ENCODE measurements at regions not wholly inside any gene's neighbourhood (a gene's known extent, or its start where the extent isn't known, plus 50 kb on each side); places are given as distances from the start of the nearest gene placed in this dataset.
"Not testable (repeated sequence)": the region's sequence is repeated elsewhere in the genome, so short reads cannot be mapped to it uniquely, and the experiment has no call there.

DNA sequence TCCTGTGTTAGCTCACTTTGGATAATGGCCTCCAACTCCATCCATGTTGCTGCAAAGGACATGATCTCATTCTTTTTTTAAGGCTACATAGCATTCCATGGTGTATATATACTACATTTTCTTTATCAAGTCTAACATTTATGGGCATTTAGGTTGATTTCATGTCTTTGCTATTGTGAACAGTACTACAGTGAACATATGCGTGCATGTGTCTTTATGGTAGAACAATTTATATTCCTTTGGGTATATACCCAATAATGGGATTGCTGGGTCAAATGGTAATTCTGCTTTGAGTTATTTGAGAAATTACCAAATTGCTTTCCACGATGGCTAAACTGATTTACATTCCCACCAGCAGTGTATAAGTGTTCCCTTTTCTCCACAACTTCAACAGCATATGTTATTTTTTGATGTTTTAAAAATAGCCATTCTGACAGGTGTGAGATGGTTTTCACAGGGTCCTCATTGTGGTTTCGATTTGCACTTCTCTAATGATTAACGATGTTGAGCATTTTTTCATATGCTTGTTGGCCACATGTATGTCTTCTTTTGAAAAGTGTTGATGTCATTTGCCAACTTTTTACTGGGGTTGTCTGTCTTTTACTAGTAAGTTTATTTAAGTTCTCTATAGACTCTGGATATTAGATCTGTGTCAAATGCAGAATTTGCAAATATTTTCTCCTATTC is 133.4 kb downstream of the MC4R start:
- H3K4me1 ChIP-seq (ENCODE audit: control insufficient read depth, insufficient read depth, low read length); H3K4me3 ChIP-seq (ENCODE audit: low read depth, low read length); H3K36me3 ChIP-seq (ENCODE audit: control insufficient read depth in 2 of 2, insufficient read depth in 1 of 2, low read length in 2 of 2); H3K9me3 ChIP-seq (ENCODE audit: control insufficient read depth, insufficient read depth, low read depth, low read length); POLR2A ChIA-PET; H3K27ac ChIP-seq (ENCODE audit: extremely low read depth, low read depth, low read length): not testable (repeated sequence)
- CTCF ChIA-PET = interaction anchor here (0.9 kb wide), 1 partner anchor 9 kb away, joined by 3 read pairs; no protein-coding TSS in a partner anchor

DNA sequence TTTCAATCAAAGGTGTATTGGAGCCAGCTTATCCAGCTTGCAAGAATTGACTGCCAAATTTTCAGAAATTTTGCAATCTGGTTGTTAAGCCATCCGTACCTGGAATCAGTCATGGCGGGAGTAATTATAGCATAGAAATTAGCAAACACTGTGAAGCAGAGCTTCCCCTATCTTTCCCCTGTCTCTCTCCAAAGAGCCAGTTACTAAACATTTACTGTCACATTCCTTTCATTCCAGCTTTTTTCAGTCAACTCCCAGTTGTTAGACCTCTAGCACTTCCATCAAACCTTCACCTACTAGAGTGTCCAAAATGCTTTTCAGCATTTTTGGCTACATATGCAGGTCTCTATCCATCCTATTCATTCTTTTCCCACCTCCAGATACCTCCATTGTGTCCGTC is 137.4 kb downstream of the MC4R start:
- no peak overlapping the region for H3K4me3 ChIP-seq (ENCODE audit: low read depth, low read length)
- no peaks in the 10 kb centered on the region for H3K36me3 ChIP-seq (ENCODE audit: control insufficient read depth in 2 of 2, insufficient read depth in 1 of 2, low read length in 2 of 2)
- H3K4me1 ChIP-seq (ENCODE audit: control insufficient read depth, insufficient read depth, low read length) = no peaks in the 10 kb centered on the region
- CTCF ChIA-PET = interaction anchor here (0.7 to 1.5 kb wide), 2 partner anchors 17 to 176 kb away, joined by 3 read pairs; no protein-coding TSS in a partner anchor
- TF ChIP-seq ZNF837 (tag by site-specific recombination; IDR thresholded peaks at IDR 0.05) = no peak
- TF ChIP-seq, protein P1, sequence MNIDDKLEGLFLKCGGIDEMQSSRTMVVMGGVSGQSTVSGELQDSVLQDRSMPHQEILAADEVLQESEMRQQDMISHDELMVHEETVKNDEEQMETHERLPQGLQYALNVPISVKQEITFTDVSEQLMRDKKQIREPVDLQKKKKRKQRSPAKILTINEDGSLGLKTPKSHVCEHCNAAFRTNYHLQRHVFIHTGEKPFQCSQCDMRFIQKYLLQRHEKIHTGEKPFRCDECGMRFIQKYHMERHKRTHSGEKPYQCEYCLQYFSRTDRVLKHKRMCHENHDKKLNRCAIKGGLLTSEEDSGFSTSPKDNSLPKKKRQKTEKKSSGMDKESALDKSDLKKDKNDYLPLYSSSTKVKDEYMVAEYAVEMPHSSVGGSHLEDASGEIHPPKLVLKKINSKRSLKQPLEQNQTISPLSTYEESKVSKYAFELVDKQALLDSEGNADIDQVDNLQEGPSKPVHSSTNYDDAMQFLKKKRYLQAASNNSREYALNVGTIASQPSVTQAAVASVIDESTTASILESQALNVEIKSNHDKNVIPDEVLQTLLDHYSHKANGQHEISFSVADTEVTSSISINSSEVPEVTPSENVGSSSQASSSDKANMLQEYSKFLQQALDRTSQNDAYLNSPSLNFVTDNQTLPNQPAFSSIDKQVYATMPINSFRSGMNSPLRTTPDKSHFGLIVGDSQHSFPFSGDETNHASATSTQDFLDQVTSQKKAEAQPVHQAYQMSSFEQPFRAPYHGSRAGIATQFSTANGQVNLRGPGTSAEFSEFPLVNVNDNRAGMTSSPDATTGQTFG (tag by site-specific recombination; IDR thresholded peaks at IDR 0.05; ENCODE audit: borderline replicate concordance) = no peak
- no peak for TF ChIP-seq ZNF248 (tag by site-specific recombination; IDR thresholded peaks at IDR 0.05)
- H3K9me3 ChIP-seq (ENCODE audit: control insufficient read depth, insufficient read depth, low read depth, low read length) = no peaks in the 10 kb centered on the region
- POLR2A ChIA-PET = no interaction called here
- H3K27ac ChIP-seq (ENCODE audit: extremely low read depth, low read depth, low read length) = no peak overlapping the region

DNA sequence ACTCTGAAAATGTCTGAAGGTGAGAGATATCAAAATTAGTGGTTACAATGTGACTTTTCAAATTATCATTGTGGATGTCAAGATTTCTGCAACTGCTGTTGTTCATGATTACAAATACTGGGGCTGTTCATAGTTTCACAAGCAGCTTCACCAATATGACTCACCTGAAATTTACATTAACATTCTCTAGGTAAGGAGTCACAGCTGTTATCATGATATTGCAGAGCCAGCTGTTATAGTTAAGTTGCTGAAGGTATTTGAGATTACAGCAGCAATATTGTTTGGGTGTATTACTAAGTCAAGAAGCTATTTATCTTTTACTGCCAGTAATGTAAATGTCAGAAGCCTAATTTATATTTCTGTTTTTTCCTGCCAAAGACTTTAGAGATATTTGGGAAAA is 140.0 kb downstream of the MC4R start:
- no peaks in the 10 kb centered on the region for H3K9me3 ChIP-seq (ENCODE audit: control insufficient read depth, insufficient read depth, low read depth, low read length)
- ChIA-PET POLR2A (no interaction called here), CTCF (interaction anchor here (0.8 kb wide), 1 partner anchor 236 kb away, joined by 3 read pairs; no protein-coding TSS in a partner anchor)
- no peak for TF ChIP-seq ZNF37A (tag by site-specific recombination; IDR thresholded peaks at IDR 0.05)
- TF ChIP-seq, protein P2, sequence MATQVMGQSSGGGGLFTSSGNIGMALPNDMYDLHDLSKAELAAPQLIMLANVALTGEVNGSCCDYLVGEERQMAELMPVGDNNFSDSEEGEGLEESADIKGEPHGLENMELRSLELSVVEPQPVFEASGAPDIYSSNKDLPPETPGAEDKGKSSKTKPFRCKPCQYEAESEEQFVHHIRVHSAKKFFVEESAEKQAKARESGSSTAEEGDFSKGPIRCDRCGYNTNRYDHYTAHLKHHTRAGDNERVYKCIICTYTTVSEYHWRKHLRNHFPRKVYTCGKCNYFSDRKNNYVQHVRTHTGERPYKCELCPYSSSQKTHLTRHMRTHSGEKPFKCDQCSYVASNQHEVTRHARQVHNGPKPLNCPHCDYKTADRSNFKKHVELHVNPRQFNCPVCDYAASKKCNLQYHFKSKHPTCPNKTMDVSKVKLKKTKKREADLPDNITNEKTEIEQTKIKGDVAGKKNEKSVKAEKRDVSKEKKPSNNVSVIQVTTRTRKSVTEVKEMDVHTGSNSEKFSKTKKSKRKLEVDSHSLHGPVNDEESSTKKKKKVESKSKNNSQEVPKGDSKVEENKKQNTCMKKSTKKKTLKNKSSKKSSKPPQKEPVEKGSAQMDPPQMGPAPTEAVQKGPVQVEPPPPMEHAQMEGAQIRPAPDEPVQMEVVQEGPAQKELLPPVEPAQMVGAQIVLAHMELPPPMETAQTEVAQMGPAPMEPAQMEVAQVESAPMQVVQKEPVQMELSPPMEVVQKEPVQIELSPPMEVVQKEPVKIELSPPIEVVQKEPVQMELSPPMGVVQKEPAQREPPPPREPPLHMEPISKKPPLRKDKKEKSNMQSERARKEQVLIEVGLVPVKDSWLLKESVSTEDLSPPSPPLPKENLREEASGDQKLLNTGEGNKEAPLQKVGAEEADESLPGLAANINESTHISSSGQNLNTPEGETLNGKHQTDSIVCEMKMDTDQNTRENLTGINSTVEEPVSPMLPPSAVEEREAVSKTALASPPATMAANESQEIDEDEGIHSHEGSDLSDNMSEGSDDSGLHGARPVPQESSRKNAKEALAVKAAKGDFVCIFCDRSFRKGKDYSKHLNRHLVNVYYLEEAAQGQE (tag by site-specific recombination; IDR thresholded peaks at IDR 0.05) = no peak
- TF ChIP-seq, protein P3, sequence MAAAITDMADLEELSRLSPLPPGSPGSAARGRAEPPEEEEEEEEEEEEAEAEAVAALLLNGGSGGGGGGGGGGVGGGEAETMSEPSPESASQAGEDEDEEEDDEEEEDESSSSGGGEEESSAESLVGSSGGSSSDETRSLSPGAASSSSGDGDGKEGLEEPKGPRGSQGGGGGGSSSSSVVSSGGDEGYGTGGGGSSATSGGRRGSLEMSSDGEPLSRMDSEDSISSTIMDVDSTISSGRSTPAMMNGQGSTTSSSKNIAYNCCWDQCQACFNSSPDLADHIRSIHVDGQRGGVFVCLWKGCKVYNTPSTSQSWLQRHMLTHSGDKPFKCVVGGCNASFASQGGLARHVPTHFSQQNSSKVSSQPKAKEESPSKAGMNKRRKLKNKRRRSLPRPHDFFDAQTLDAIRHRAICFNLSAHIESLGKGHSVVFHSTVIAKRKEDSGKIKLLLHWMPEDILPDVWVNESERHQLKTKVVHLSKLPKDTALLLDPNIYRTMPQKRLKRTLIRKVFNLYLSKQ (tag by site-specific recombination; IDR thresholded peaks at IDR 0.05; ENCODE audit: borderline replicate concordance) = no peak
- TF ChIP-seq, protein P4, sequence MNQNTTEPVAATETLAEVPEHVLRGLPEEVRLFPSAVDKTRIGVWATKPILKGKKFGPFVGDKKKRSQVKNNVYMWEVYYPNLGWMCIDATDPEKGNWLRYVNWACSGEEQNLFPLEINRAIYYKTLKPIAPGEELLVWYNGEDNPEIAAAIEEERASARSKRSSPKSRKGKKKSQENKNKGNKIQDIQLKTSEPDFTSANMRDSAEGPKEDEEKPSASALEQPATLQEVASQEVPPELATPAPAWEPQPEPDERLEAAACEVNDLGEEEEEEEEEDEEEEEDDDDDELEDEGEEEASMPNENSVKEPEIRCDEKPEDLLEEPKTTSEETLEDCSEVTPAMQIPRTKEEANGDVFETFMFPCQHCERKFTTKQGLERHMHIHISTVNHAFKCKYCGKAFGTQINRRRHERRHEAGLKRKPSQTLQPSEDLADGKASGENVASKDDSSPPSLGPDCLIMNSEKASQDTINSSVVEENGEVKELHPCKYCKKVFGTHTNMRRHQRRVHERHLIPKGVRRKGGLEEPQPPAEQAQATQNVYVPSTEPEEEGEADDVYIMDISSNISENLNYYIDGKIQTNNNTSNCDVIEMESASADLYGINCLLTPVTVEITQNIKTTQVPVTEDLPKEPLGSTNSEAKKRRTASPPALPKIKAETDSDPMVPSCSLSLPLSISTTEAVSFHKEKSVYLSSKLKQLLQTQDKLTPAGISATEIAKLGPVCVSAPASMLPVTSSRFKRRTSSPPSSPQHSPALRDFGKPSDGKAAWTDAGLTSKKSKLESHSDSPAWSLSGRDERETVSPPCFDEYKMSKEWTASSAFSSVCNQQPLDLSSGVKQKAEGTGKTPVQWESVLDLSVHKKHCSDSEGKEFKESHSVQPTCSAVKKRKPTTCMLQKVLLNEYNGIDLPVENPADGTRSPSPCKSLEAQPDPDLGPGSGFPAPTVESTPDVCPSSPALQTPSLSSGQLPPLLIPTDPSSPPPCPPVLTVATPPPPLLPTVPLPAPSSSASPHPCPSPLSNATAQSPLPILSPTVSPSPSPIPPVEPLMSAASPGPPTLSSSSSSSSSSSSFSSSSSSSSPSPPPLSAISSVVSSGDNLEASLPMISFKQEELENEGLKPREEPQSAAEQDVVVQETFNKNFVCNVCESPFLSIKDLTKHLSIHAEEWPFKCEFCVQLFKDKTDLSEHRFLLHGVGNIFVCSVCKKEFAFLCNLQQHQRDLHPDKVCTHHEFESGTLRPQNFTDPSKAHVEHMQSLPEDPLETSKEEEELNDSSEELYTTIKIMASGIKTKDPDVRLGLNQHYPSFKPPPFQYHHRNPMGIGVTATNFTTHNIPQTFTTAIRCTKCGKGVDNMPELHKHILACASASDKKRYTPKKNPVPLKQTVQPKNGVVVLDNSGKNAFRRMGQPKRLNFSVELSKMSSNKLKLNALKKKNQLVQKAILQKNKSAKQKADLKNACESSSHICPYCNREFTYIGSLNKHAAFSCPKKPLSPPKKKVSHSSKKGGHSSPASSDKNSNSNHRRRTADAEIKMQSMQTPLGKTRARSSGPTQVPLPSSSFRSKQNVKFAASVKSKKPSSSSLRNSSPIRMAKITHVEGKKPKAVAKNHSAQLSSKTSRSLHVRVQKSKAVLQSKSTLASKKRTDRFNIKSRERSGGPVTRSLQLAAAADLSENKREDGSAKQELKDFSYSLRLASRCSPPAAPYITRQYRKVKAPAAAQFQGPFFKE (tag by site-specific recombination; IDR thresholded peaks at IDR 0.05; ENCODE audit: borderline replicate concordance) = no peak
- TF ChIP-seq, protein P5, sequence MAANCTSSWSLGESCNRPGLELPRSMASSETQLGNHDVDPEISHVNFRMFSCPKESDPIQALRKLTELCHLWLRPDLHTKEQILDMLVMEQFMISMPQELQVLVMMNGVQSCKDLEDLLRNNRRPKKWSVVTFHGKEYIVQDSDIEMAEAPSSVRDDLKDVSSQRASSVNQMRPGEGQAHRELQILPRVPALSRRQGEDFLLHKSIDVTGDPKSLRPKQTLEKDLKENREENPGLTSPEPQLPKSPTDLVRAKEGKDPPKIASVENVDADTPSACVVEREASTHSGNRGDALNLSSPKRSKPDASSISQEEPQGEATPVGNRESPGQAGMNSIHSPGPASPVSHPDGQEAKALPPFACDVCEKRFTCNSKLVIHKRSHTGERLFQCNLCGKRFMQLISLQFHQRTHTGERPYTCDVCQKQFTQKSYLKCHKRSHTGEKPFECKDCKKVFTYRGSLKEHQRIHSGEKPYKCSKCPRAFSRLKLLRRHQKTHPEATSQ (tag by site-specific recombination; IDR thresholded peaks at IDR 0.05) = no peak
- no peaks in the 10 kb centered on the region for H3K36me3 ChIP-seq (ENCODE audit: control insufficient read depth in 2 of 2, insufficient read depth in 1 of 2, low read length in 2 of 2)
- no peak overlapping the region for H3K4me3 ChIP-seq (ENCODE audit: low read depth, low read length)
- H3K4me1 ChIP-seq (ENCODE audit: control insufficient read depth, insufficient read depth, low read length) = no peaks in the 10 kb centered on the region
- H3K27ac ChIP-seq (ENCODE audit: extremely low read depth, low read depth, low read length) = no peak overlapping the region

Measured in HEK293 (cell line).